ENCODE measurements at regions not wholly inside any gene's neighbourhood (a gene's known extent, or its start where the extent isn't known, plus 50 kb on each side); places are given as distances from the start of the nearest gene placed in this dataset.

DNA sequence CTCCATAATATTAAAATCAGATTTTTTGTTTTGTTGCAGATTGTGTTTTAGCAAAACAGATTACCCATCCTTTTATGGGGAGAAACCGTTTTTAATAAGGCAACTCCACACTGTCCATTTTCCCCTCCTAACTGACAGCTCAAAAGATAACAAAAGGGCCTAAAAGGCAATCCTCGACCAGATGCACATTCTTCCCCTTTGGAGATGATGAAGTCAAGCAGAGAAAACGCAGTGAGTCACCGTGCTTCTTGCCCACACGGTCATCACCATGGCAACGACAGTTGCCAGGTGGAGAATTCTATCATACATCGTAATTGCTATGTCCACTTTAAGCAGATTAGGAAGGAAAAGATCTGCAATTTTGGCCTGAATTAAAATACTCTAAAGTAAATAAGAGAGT, 96.4 kb downstream of the DIRAS2 start:
- TF ChIP-seq, protein P1, sequence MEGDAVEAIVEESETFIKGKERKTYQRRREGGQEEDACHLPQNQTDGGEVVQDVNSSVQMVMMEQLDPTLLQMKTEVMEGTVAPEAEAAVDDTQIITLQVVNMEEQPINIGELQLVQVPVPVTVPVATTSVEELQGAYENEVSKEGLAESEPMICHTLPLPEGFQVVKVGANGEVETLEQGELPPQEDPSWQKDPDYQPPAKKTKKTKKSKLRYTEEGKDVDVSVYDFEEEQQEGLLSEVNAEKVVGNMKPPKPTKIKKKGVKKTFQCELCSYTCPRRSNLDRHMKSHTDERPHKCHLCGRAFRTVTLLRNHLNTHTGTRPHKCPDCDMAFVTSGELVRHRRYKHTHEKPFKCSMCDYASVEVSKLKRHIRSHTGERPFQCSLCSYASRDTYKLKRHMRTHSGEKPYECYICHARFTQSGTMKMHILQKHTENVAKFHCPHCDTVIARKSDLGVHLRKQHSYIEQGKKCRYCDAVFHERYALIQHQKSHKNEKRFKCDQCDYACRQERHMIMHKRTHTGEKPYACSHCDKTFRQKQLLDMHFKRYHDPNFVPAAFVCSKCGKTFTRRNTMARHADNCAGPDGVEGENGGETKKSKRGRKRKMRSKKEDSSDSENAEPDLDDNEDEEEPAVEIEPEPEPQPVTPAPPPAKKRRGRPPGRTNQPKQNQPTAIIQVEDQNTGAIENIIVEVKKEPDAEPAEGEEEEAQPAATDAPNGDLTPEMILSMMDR (IDR thresholded peaks at IDR 0.05) = no peak
- no peak for TF ChIP-seq POLR2A (IDR thresholded peaks at IDR 0.05)

Measured in testis (tissue), 2 donors.